NCI-H748 (cell line): ENCODE measurements at regions not wholly inside any gene's neighbourhood (a gene's known extent, or its start where the extent isn't known, plus 50 kb on each side); places are given as distances from the start of the nearest gene placed in this dataset.
"Not testable (repeated sequence)": the region's sequence is repeated elsewhere in the genome, so short reads cannot be mapped to it uniquely, and the experiment has no call there.

Source experiments
- DNase-seq: peaks from one replicate; lab custom pipeline; 2025; ENCODE audit not compliant: unreplicated experiment; lab: John Stamatoyannopoulos, UW

DNA sequence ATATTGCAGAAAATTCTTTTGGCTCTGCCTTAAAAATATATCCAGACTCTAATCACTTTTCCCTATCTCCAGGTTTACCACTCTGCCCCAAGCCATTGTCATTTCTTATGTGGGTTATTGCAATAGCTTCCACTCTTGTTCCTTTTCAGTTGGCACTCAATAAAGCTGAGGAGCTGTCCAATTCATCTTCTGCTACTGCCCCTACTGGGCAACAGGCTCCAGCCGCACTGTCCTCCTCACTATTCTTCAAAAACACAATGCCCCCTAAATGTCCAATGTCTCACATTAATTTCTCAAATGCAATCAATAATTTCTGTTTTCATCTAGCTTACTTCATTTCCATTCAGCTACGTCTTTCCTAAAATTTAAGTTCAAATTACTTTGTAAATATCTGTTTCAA lies 1262.5 kb upstream of the CDH2 start:
- DNase-seq: no peak

DNA sequence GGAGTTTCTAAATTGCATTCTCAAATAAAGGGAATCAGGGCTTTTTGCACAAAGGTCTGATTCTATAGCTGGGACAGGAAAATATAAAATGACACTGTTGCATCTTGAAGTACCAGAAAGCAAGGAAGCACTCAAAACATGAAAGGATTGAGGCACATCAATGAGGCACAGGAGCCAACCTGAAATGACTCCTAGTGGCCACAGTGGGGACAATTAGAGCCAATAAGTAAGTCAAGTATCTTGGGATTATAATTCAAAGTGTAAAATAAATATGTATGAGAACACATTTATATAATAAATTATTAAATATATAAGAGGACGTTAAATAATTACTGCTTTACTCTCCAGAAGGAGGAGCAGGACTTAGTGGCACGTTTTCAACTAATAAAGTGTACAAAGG lies 1259.5 kb upstream of the CDH2 start:
- DNase-seq: no peak

DNA sequence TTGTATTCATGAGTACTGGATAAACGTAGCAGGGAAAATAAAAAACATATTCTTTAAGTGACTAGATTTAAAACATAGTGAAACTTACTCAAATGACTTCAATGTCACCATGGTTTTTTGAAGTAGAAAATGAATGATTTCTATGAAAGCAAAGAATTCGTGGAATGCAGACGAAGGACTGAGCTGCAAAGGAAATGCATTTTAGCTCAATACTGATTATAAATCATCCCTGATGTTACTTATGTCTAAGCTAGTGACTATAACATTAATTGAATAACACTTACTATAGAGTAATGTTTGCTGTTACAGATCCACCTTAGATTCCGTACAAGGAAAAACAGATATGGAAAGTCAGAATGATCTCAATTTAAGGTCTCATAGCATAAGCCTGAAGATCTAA lies 1257.7 kb upstream of the CDH2 start:
- no peak for DNase-seq

DNA sequence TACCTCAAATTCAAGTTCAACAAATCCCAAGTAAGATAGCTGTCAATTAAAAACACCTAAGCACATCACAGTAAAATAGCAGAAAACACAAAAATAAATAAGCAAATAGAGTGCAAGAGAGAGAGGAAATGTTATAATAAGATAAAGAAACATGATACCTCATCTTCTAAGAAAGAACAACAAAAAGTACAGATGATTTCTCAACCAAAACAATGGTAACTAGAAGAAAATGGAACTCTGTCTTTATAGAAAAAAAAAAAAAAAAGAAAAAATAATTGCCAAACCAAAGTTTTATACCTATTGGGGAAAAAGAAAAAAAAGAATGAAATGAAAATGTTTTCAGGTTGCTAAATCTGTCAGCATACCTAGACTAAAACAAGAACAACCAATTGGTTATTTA lies 1253.5 kb upstream of the CDH2 start:
- DNase-seq: no peak

DNA sequence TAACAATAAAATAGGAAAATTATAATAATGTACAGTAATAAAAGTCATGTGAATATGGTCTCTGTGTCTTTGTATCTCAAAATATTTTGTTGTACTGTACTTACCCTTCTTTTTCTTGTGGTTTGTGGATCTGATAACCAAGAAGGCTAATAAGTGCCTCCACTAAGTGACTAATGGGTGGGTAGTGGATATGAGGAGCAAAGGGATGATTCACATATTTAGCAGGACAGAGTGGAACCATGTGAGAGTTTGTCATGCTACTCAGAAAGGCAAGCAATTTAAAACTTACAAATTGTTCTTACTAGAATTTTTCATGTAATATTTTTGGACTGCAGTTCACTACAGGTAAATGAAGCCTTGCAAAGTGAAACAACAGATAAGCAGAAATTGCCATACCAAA lies 1241.2 kb upstream of the CDH2 start:
- DNase-seq: no peak

DNA sequence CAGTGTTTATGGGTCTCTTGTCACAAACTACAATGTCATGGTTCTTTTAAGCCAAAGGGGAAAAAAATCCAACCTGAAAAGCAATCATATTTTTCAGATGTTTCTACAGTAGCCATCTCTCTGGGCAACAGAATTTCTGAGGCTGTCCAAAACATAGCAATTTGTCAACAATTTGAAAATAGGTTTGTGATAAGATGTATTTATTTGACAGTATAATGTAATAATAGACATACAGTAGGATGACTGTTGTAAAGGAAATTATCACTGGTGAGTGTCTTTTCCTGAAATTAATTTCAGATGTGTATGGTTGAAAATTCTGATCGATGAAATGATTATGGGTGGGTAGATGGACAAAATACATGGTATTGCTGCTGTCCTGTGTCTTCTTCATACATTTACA lies 1230.1 kb upstream of the CDH2 start:
- no peak for DNase-seq

DNA sequence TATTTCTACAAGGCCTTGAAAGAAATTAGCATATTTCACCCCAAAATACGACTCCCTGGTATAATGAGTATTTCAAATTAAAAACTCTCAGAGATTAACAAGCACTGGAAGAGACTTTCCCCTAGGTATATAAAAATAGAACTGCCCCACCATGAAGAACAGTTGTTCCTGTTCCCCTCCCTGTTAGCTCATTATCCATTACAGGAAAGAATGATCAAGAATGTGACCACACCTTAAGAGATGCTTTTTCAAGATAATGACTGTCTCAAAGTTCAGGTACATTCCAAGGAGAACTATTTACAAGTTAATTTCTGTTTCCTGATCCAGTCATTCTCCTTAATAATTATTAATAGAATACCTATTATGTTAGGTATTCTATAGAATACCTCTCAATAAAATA lies 1220.6 kb upstream of the CDH2 start:
- no peak for DNase-seq

DNA sequence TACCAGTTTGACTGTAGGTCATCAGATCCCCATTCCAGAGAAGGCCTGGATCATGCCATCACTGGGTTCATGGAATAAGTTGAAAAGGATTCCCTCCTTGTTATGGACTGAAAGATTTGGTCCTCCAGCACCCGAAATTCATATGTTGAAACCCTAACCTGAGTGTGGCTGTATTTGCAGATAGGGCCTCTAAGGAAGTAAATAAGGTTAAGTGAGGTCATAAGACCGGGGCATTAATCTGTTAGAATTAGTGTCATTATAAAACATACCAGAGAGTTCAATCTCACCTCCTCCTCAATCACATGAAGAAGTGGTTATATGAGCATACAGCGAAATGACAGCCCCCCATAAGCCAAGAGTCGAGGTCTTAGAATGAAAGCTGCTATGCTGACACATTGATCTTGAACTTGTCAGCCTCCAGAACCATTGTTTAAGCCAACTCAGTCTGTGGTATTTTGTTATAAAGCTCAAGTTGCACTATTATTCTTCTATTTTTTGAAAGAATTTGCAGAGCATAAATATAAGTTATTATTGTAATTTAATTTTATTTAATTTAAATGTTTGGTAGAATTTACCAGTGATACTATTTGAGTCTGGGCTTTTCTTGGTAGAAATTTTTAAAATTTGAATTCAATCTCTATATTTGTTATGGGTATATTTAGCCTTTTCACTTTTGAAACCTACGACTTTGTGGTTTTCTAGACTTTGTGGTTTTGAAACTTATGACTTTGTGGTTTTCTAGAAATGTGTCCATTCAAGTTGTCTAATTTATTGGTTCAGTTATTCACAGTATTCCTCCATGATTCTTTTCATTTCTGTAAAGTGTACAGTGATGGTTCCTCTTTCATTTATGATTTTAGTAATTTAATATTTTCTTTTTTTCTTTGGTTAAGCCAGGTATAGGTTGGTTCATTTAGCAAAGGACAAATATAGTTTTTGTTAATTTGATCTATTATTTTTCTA lies 1206.7 kb upstream of the CDH2 start:
- DNase-seq: no peak

DNA sequence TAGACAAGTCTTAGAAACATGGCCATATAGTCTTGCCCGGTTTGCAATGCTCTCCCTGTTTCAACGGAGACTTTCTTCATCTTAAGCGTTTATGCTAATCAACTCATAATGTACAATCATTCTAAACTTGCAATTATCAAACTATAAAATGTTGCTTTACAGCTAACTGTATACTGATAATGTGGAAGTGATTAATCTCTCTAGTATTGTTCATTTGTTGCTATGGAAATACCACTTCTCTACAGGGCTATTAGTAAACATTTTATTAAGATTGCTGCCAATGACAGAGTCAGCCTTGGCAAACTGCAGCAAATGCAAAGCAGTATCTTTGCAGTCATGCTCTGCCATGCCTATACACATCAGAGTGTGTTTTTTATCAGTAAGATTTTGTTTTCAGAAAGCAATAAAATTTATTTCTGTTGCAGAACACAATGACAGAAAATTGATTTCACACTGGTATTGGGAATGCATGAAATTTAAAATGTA lies 1201.8 kb upstream of the CDH2 start:
- peak; percentile 31 for DNase-seq

DNA sequence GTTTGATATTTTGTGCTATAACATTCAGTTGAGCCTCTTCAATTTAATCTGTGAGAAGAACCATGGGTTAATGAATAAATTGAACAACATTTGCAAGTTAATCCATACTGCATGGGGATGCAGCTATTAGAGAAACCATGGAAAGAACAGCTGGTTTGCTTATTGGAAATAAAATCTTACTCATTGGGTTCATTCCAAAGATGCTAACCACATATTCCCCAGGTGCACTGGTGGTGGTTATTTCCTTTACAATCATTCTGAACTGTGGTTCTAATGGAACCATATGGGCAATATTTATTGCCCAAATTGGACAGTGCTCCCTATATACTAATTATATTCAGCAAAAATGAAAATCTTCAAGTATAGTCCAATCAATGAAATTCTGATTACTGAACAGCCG lies 1200.4 kb upstream of the CDH2 start:
- DNase-seq: no peak

DNA sequence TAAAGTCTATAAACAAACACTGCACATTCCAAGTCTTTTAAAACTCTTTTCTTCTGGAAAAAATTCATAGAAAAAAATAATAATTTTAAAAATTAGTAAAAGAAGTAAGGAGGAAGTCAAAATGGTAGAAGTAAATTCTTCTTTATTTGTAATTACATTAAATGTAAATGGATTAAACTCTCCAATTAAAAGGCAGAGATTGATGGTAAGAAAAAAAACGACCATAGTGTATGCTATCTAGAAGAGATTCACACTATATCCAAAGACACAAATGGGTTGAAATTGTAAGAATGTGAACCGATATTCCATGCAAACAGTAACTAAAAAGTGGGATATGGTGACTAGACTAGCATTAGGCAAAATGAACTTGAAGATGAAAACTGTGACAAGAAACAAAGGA lies 1196.1 kb upstream of the CDH2 start:
- no peak for DNase-seq

DNA sequence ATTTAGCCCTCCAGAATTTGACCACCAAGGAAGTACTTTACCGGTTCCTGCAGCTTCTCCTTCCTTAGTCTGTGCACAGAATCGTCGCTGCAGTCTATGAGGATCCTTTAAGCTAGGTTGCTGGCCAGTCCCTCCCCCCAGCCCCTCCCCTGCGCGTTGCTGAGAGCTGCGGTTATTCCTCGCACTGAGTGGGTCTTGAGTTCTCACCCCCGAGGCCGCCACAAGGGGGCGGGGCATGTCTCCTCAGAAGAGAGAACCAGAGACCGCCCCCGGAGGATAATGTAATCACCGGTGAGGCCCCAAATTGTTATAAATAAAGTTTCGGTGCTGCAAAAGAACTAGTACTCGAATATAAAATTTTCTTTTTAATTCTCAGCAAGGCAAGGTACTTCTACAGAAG lies 1184.9 kb upstream of the CDH2 start:
- DNase-seq: no peak

DNA sequence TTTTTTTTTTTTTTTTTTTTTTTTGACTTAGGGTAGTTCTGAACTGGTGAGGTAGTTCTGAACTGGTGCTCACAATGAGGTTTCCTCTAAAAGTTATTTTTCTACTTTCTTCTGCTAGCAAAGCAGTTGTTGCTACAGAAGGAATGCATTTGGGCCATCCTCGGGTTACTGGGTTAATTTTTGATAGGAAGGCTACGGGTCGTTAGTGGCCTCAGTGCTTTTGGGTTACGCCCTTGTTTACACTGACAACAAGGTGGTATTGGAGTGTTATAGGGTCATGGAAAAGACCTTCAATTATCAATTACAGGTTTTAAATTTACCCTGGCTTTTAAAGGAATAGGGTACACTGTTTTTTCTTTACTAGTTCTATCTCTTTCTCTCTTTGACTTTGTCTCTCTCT lies 1183.7 kb upstream of the CDH2 start:
- peak; percentile 74 for DNase-seq

DNA sequence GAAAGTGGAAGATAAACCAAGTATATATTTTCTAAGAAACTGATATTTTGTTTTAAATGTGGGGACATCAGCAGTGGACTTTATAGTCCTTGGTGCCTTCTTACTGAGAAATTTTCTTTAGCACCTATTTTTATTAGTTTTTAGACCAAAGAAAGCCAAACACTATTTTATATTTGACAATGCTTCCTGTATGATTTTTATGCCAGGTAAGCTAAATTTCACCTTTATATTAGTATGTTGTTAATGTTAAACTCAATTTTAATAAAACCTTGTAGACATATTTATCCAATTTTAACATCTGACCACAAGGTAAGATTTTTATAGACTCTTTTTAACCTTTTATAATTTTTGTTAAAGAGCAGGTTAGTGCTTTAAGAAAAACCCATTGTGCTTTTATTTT lies 1182.3 kb upstream of the CDH2 start:
- DNase-seq: not testable (repeated sequence)

DNA sequence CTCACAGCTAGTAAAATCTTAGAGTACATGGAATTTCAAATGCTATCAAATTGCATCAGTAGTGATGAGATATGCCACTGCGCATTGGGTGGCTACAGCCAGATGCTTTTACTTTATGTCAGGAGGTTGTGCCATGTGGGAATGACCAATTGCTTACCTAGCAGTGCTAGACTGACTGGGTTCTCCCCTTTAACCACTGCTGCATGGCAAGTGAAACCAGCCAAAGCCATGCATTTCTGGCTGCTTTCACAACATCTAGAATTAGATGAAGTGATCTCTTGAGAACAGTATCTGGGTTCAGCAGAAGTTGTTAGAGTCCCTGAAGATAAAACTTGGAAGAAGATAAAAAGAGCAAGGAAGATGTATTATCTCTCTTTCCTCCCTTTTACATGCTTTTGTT lies 1174.2 kb upstream of the CDH2 start:
- DNase-seq: no peak

DNA sequence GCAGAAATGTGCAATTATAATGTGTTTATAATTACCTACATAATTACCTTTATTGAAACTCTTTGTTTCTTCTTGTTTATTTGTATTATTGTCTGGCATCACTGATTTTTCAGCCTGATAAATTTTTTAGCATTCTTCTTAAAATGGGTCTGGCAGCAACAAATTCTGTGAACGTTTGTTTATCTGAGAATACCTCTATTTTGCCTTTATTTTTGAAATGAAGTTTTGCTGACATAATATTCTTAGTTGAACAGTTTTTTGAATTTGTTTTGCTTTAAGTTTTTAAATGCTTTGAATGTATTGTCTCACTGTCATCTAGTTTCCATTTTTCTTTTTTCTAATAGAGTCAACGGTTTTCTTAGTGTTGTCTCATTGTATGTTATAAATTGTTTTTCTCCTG lies 1152.0 kb upstream of the CDH2 start:
- no peak for DNase-seq

DNA sequence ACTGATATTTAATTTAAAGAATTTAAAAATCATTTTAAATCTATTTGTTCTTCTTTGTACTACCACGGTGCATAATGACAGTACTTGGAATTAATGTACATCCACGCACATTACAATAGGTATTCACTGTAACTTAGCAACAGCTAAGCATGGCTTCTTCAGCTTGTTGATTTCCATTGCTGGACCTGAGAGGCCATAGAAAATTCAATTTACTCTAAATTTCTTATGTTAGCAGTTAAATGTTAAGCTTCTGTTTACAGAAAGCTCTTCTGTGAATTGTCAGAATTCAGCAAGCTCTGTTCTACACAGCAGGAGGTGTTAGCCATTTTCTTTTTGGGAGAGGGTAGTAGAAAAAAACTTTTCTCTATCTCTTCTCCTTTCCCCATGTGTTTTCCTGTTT lies 1149.3 kb upstream of the CDH2 start:
- peak; percentile 98 for DNase-seq

DNA sequence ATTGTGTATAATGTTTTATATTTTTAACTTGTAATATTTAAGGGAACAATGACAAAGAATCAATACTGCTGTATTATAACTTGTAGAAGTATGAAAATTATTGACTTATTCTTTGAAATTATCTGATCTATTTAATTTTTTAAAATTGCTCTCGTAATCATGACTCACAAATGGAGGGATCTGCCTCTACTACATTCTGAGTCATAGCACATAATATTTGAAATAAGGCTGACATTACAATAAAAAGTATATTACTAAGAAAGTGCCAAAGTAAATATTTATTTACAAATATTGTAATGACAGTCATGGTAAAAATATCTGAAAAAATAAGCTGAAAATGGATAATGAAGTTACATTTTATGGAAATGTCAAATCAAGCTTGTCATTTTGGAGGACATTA lies 1144.6 kb upstream of the CDH2 start:
- no peak for DNase-seq

DNA sequence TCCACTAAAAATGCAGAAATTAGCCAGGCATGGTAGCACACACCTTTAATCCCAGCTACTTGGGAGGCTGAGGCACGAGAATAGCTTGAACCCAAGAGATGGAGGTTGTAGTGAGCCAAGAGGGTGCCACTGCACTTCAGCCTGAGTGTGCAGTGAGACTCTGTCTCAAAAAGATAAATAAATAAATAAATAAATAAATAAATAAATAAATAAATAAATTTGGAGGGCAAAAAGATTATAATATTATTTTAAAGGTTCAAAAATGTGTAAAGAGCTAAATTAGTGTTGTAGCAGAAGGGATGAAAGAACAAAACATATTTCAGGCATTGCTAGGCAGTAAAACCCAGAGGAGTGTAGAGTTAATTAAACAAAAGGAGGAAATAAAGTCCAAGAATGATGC lies 1136.4 kb upstream of the CDH2 start:
- no peak for DNase-seq

DNA sequence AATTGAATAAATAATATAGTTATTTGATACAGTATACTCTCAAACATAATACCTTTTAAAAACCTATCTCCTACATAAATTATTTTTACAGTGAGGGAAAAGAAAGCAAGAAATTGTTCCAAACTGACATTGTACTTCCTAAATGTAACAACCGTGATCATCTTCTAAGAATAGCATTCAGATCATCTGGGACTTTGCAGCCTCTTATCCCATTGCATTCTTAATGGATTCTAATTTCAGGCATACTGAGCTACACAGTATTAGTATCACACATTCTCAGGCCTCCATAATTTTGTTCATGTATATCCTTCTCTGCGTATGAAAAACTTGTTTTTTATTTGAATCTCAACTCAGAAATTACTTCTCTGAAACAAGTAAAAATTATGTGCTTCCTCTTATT lies 1134.7 kb upstream of the CDH2 start:
- DNase-seq: no peak

DNA sequence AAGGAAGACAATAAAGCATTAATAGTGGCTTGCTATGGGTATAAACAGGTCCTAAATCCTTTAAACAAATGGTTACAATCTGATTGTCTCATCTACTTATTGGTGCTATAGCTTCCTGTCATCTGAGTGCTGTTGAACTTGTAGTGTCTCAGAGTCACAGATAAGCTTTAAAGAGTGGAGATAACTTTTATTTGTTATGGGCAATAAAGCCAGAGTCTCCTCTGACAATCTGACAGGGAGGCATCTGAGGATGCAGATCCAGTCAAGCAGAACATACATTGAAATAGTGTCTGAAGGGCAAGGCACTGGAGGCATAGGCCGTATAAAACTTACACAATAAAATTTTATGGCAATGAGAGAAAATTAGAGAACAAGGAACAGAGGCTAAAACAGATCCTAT lies 1132.4 kb upstream of the CDH2 start:
- DNase-seq: no peak

DNA sequence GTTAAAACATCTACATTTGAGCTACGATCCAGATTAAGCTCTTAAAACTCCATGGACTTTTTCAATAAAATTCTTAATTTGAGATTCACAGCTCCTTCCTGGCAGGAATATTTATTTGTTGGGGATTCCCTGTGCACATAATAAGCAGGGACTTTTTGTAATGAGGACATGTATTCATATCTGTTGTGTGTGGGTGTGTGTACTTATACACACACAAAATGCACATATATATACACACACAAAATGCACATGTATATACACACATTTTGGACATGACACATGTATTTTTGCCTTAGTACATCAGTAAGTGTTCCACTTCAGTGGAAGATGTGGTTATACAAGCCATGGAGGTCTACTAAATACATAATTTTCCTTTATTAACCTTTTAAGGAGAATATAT lies 1131.1 kb upstream of the CDH2 start:
- DNase-seq: no peak

DNA sequence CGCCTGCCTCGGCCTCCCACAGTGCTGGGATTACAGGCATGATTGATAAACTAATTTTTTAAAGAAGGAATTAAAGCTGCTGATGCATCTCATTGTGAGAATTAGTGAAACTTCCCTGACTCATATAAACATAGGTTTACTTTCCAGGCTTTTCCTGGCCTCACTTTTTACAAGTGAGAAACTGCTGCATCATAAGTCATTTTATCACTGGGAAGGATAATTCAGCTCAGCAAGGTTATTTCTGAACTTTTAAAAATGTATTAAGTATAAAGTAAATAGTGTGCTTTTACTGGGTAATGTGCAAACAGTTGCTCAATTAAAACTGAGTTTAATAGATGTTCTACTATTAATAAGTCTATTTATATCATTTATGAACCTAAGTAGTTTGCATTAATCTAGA lies 1130.3 kb upstream of the CDH2 start:
- no peak for DNase-seq
